ENCODE measurements at regions not wholly inside any gene's neighbourhood (a gene's known extent, or its start where the extent isn't known, plus 50 kb on each side); places are given as distances from the start of the nearest gene placed in this dataset.
A peak's percentile ranks its signal among the peaks of the same experiment; 100 is the strongest.
"Not testable (repeated sequence)": the region's sequence is repeated elsewhere in the genome, so short reads cannot be mapped to it uniquely, and the experiment has no call there.

GRCh38 chr1:232319518-232320210, 310.3 kb downstream of the SIPA1L2 start:
- intact Hi-C loops (cut with DNase I) = no loop called here
- Histone ChIP-seq H3K9me3 (no peaks in the 10 kb centered on the region), H3K27ac (no peak overlapping the region)

GRCh38 chr1:232319072-232319471, 310.9 kb downstream of the SIPA1L2 start:
- H3K4me3 ChIP-seq = no peak overlapping the region
- H3K4me1 ChIP-seq = peaks cover 18% of the 10 kb centered on the region
- H3K27ac ChIP-seq = no peak overlapping the region
- DNase-seq (ENCODE audit: extremely low spot score in 2 of 2) = no peak
- H3K36me3 ChIP-seq = no peaks in the 10 kb centered on the region
- no peaks in the 10 kb centered on the region for H3K27me3 ChIP-seq
- TF ChIP-seq POLR2AphosphoS5 (IDR thresholded peaks at IDR 0.05; ENCODE audit: insufficient read depth in 1 of 2, low read depth in 1 of 2) (peak; percentile 21 to 26), POLR2A (IDR thresholded peaks at IDR 0.05) (no peak), CTCF (IDR thresholded peaks at IDR 0.05) (no peak)
- intact Hi-C loops (cut with DNase I) = no loop called here
- H3K9me3 ChIP-seq = no peaks in the 10 kb centered on the region

More at GRCh38 chr1:232319518-232320210, 310.3 kb downstream of the SIPA1L2 start:
- Histone ChIP-seq H3K27me3 (no peaks in the 10 kb centered on the region), H3K4me1 (peaks cover 18% of the 10 kb centered on the region), H3K4me3 (no peak overlapping the region), H3K36me3 (no peaks in the 10 kb centered on the region)
- no peak for DNase-seq (ENCODE audit: extremely low spot score in 2 of 2)
- TF ChIP-seq POLR2A (IDR thresholded peaks at IDR 0.05) = no peak
- TF ChIP-seq CTCF (IDR thresholded peaks at IDR 0.05) = no peak
- TF ChIP-seq POLR2AphosphoS5 (IDR thresholded peaks at IDR 0.05; ENCODE audit: insufficient read depth in 1 of 2, low read depth in 1 of 2) = no peak

GRCh38 chr1:232318143-232318542, 311.8 kb downstream of the SIPA1L2 start:
- Histone ChIP-seq H3K9me3 (no peaks in the 10 kb centered on the region), H3K27me3 (no peaks in the 10 kb centered on the region), H3K4me1 (peaks cover 18% of the 10 kb centered on the region), H3K4me3 (no peak overlapping the region), H3K27ac (no peak overlapping the region), H3K36me3 (no peaks in the 10 kb centered on the region)
- no peak for DNase-seq (ENCODE audit: extremely low spot score in 2 of 2)
- intact Hi-C loops (cut with DNase I) = no loop called here
- TF ChIP-seq POLR2AphosphoS5 (IDR thresholded peaks at IDR 0.05; ENCODE audit: insufficient read depth in 1 of 2, low read depth in 1 of 2) (no peak), CTCF (IDR thresholded peaks at IDR 0.05) (no peak), POLR2A (IDR thresholded peaks at IDR 0.05) (no peak)

- no peaks in the 10 kb centered on the region for H3K36me3 ChIP-seq
- H3K27me3 ChIP-seq = no peaks in the 10 kb centered on the region
- no peak for DNase-seq (ENCODE audit: extremely low spot score in 2 of 2)
- no peaks in the 10 kb centered on the region for H3K9me3 ChIP-seq
- no peak for TF ChIP-seq CTCF (IDR thresholded peaks at IDR 0.05)
- no peak for TF ChIP-seq POLR2A (IDR thresholded peaks at IDR 0.05)
- intact Hi-C loops (cut with DNase I) = no loop called here
- H3K4me3 ChIP-seq = no peak overlapping the region
- H3K27ac ChIP-seq = no peak overlapping the region
- peaks cover 18% of the 10 kb centered on the region for H3K4me1 ChIP-seq
Observed at GRCh38 chr1:232317350-232317749, 312.6 kb downstream of the SIPA1L2 start.

GRCh38 chr1:232316864-232317263, 313.1 kb downstream of the SIPA1L2 start:
- DNase-seq (ENCODE audit: extremely low spot score in 2 of 2) = no peak
- intact Hi-C loops (cut with DNase I) = no loop called here
- H3K4me1 ChIP-seq = peaks cover 18% of the 10 kb centered on the region

GRCh38 chr1:232313876-232314275, 316.1 kb downstream of the SIPA1L2 start:
- H3K36me3 ChIP-seq; H3K4me3 ChIP-seq; DNase-seq (ENCODE audit: extremely low spot score in 2 of 2); H3K27ac ChIP-seq; H3K27me3 ChIP-seq; H3K4me1 ChIP-seq; intact Hi-C loops (cut with DNase I); H3K9me3 ChIP-seq: not testable (repeated sequence)

More at GRCh38 chr1:232316864-232317263, 313.1 kb downstream of the SIPA1L2 start:
- no peak overlapping the region for H3K27ac ChIP-seq
- no peak overlapping the region for H3K4me3 ChIP-seq
- TF ChIP-seq CTCF (IDR thresholded peaks at IDR 0.05) (no peak), POLR2A (IDR thresholded peaks at IDR 0.05) (no peak), POLR2AphosphoS5 (IDR thresholded peaks at IDR 0.05; ENCODE audit: insufficient read depth in 1 of 2, low read depth in 1 of 2) (no peak)
- no peaks in the 10 kb centered on the region for H3K9me3 ChIP-seq
- H3K27me3 ChIP-seq = no peaks in the 10 kb centered on the region
- no peaks in the 10 kb centered on the region for H3K36me3 ChIP-seq

Data from vagina (tissue), 2 donors.